GM23338 (cell line): ENCODE measurements at regions not wholly inside any gene's neighbourhood (a gene's known extent, or its start where the extent isn't known, plus 50 kb on each side); places are given as distances from the start of the nearest gene placed in this dataset.

ENCODE experiments used
- ATAC-seq: fragments of 200-7000 bp; cut with Tn5 transposase; 3 replicates; pipeline ENCODE4 v1.9.1; 2020
- DNase-seq: peaks from one replicate; pipeline ENCODE4 v3.0.0-alpha.2; 2015; ENCODE audit warnings: low spot score
- H2AFZ ChIP-seq: fragments of 200-600 bp; sonication (generic); 2 replicates; pipeline ENCODE4 v1.8.0; 2016; ENCODE audit warnings: antibody characterized with exemption, mild to moderate bottlenecking, moderate library complexity
- H3F3A ChIP-seq: fragments of 200-600 bp; sonication (generic); replicated peaks from 2 replicates; pipeline ENCODE4 v1.8.0; 2017; ENCODE audit warnings: antibody characterized with exemption, mixed run types, low read depth
- H3K27ac ChIP-seq: fragments of 200-600 bp; sonication (generic); 2 replicates; pipeline ENCODE4 v1.6.1; 2016; ENCODE audit warnings: low read depth
- H3K27me3 ChIP-seq: fragments of 200-600 bp; sonication (generic); 2 replicates; pipeline ENCODE4 v1.8.0; 2016; ENCODE audit warnings: mild to moderate bottlenecking, mixed run types, moderate library complexity; ENCODE audit not compliant: insufficient read depth
- H3K36me3 ChIP-seq: fragments of 200-600 bp; sonication (generic); 2 replicates; pipeline ENCODE4 v1.8.0; 2016; ENCODE audit warnings: mild to moderate bottlenecking; ENCODE audit not compliant: insufficient read depth
- H3K4me1 ChIP-seq: fragments of 200-600 bp; sonication (generic); 2 replicates; pipeline ENCODE4 v1.8.0; 2016; ENCODE audit warnings: mild to moderate bottlenecking, moderate library complexity; ENCODE audit not compliant: insufficient read depth
- H3K4me2 ChIP-seq: fragments of 200-600 bp; sonication (generic); 2 replicates; pipeline ENCODE4 v1.7.1; 2017; ENCODE audit warnings: mixed run types
- H3K4me3 ChIP-seq: fragments of 200-600 bp; sonication (generic); 2 replicates; pipeline ENCODE4 v1.6.1; 2016; ENCODE audit warnings: mixed run types
- H3K79me2 ChIP-seq: fragments of 200-600 bp; sonication (generic); replicated peaks from 2 replicates; pipeline ENCODE4 v1.8.0; 2017; ENCODE audit warnings: mild to moderate bottlenecking; ENCODE audit not compliant: insufficient read depth
- H3K9me2 ChIP-seq: fragments of 200-600 bp; sonication (generic); 2 replicates; pipeline ENCODE4 v1.8.0; 2017; ENCODE audit not compliant: insufficient read depth
- H4K20me1 ChIP-seq: fragments of 200-600 bp; sonication (generic); replicated peaks from 2 replicates; pipeline ENCODE4 v1.8.0; 2017; ENCODE audit warnings: mild to moderate bottlenecking; ENCODE audit not compliant: insufficient read depth
- H3K27ac Mint-ChIP-seq: 2 replicates; pipeline ENCODE4 v1.8.0; 2020; ENCODE audit warnings: inconsistent platforms, mild to moderate bottlenecking, moderate library complexity, mixed read lengths
- H3K27me3 Mint-ChIP-seq: 3 replicates; pipeline ENCODE4 v1.8.0; 2022; ENCODE audit warnings: low read depth, mild to moderate bottlenecking, moderate library complexity, mixed read lengths, inconsistent platforms; ENCODE audit not compliant: insufficient read depth, poor library complexity
- H3K36me3 Mint-ChIP-seq: 3 replicates; pipeline ENCODE4 v1.8.0; 2021; ENCODE audit warnings: low read depth, mild to moderate bottlenecking, inconsistent platforms, moderate library complexity, mixed read lengths
- H3K4me1 Mint-ChIP-seq: 3 replicates; pipeline ENCODE4 v1.8.0; 2020; ENCODE audit warnings: mild to moderate bottlenecking, inconsistent platforms, mixed read lengths
- H3K4me3 Mint-ChIP-seq: 3 replicates; pipeline ENCODE4 v1.8.0; 2021; ENCODE audit warnings: moderate library complexity, mild to moderate bottlenecking, inconsistent platforms, mixed read lengths
- H3K9me3 Mint-ChIP-seq: 3 replicates; pipeline ENCODE4 v1.8.0; 2020; ENCODE audit warnings: moderate library complexity, mild to moderate bottlenecking, inconsistent platforms, mixed read lengths
- CREB1 ChIP-seq: fragments of 250-450 bp; sonication (Bioruptor Pico); IDR thresholded peaks from 2 replicates; pipeline ENCODE4 v1.5.0; 2020; ENCODE audit warnings: low read depth, mild to moderate bottlenecking, moderate library complexity
- CTCF ChIP-seq, 2 experiments: fragments of 200-600 bp in 1 of 2; sonication (generic) in 1 of 2; conservative IDR thresholded peaks; 2 replicates each; pipeline versions ENCODE4 v1.5.1 to v1.6.1; 2016 to 2017; ENCODE audit warnings: antibody characterized with exemption in 2 of 2, low read depth in 2 of 2, mild to moderate bottlenecking in 2 of 2, moderate library complexity in 1 of 2
- ETS1 ChIP-seq: IDR thresholded peaks from 2 replicates; pipeline ENCODE4 v1.6.1; 2016; ENCODE audit warnings: antibody characterized with exemption
- EZH2 ChIP-seq: fragments of 200-600 bp; sonication (generic); IDR thresholded peaks from one replicate; pipeline ENCODE4 v1.8.0; 2017; ENCODE audit warnings: antibody characterized with exemption, mild to moderate bottlenecking, low read depth; ENCODE audit not compliant: unreplicated experiment
- EZH2phosphoT487 ChIP-seq: fragments of 200-600 bp; sonication (generic); IDR thresholded peaks from one replicate; pipeline ENCODE4 v1.8.1; 2018; ENCODE audit warnings: antibody characterized with exemption; ENCODE audit not compliant: unreplicated experiment
- JUNB ChIP-seq: IDR thresholded peaks from one replicate; pipeline ENCODE4 v1.6.1; 2016; ENCODE audit warnings: antibody characterized with exemption; ENCODE audit not compliant: unreplicated experiment
- NANOG ChIP-seq: IDR thresholded peaks from 2 replicates; pipeline ENCODE4 v1.6.1; 2016; ENCODE audit warnings: antibody characterized with exemption, borderline replicate concordance
- POLR2AphosphoS5 ChIP-seq: IDR thresholded peaks from 2 replicates; pipeline ENCODE4 v1.6.1; 2016; ENCODE audit warnings: antibody characterized with exemption, low read depth
- STAT1 ChIP-seq: IDR thresholded peaks from one replicate; pipeline ENCODE4 v1.6.1; 2016; ENCODE audit warnings: antibody characterized with exemption; ENCODE audit not compliant: unreplicated experiment
- ZNF114 ChIP-seq: fragments of 250-450 bp; sonication (Bioruptor Pico); IDR thresholded peaks from 2 replicates; pipeline ENCODE4 v1.5.0; 2020; ENCODE audit warnings: mild to moderate bottlenecking, moderate library complexity
- TF ChIP-seq, protein P1 (sequence below): IDR thresholded peaks from one replicate; pipeline ENCODE4 v1.6.1; 2018; ENCODE audit warnings: antibody characterized with exemption; ENCODE audit not compliant: unreplicated experiment

- no peak for TF ChIP-seq ZNF114 (CRISPR knock-in tag)
- TF ChIP-seq EZH2, result no peak
- TF ChIP-seq, protein P1, sequence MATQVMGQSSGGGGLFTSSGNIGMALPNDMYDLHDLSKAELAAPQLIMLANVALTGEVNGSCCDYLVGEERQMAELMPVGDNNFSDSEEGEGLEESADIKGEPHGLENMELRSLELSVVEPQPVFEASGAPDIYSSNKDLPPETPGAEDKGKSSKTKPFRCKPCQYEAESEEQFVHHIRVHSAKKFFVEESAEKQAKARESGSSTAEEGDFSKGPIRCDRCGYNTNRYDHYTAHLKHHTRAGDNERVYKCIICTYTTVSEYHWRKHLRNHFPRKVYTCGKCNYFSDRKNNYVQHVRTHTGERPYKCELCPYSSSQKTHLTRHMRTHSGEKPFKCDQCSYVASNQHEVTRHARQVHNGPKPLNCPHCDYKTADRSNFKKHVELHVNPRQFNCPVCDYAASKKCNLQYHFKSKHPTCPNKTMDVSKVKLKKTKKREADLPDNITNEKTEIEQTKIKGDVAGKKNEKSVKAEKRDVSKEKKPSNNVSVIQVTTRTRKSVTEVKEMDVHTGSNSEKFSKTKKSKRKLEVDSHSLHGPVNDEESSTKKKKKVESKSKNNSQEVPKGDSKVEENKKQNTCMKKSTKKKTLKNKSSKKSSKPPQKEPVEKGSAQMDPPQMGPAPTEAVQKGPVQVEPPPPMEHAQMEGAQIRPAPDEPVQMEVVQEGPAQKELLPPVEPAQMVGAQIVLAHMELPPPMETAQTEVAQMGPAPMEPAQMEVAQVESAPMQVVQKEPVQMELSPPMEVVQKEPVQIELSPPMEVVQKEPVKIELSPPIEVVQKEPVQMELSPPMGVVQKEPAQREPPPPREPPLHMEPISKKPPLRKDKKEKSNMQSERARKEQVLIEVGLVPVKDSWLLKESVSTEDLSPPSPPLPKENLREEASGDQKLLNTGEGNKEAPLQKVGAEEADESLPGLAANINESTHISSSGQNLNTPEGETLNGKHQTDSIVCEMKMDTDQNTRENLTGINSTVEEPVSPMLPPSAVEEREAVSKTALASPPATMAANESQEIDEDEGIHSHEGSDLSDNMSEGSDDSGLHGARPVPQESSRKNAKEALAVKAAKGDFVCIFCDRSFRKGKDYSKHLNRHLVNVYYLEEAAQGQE, result no peak
- H3K79me2 ChIP-seq, result no peaks in the 10 kb centered on the region
- Mint-ChIP-seq H3K27ac (no peak overlapping the region), H3K4me3 (no peak overlapping the region), H3K27me3 (peaks cover 19% of the 10 kb centered on the region), H3K36me3 (no peaks in the 10 kb centered on the region), H3K9me3 (no peaks in the 10 kb centered on the region), H3K4me1 (no peaks in the 10 kb centered on the region)
- no peak overlapping the region for H3K4me2 ChIP-seq
- H2AFZ ChIP-seq, result no peak overlapping the region
- no peak overlapping the region for H3K4me3 ChIP-seq
- H4K20me1 ChIP-seq, result no peaks in the 10 kb centered on the region
- H3K27ac ChIP-seq, result no peak overlapping the region
- no peaks in the 10 kb centered on the region for H3K9me2 ChIP-seq
- H3K4me1 ChIP-seq, result no peaks in the 10 kb centered on the region
- no peaks in the 10 kb centered on the region for H3K27me3 ChIP-seq
- ATAC-seq (no peak), DNase-seq (no peak)
- no peaks in the 10 kb centered on the region for H3K36me3 ChIP-seq
- no peaks in the 10 kb centered on the region for H3F3A ChIP-seq
Observed at GRCh38 chr12:132405742-132406251, 76.4 kb upstream of the GALNT9 start.

DNA sequence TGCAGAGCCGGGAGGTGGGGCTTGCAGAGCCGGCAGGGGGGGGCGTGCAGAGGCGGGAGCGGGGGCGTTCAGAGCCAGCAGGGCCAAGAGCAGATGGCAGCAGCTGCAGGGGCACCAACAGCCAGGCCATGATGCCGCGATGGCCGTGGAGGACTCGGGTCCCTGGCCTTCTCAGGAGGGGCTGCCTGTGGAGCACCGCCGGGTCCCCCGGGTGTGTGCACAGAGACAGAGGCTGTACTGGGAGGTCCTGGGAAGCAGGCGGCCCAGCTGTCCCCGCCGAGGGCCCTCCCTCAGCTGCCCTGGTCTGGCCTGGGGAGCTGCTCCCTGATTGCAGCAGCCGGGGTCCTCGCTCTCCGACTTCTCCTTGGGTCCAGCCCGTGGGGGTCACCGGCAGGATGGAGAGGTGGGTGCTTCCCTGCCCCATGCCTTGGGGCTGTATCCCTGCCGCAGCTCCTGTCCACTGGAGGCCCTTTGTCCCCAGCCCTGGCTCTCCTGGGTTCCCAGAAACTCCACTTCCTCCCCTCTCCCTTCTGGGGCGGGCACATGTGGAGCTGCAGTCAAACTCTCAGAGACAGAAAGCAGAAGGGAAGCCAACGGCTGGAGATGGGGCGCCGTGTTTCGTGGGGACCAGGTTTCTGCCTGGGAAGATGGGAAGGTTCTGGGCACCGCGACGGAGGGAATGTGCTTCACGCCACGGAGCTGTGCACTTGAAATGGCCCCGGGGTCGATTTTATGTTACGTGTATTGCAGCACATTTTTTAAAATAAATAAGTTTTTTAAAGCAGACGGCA is 75.8 kb upstream of the GALNT9 start:
- no peak for ATAC-seq
- H3K4me1 ChIP-seq, result no peaks in the 10 kb centered on the region
- no peaks in the 10 kb centered on the region for H3K9me3 Mint-ChIP-seq
- peaks cover 19% of the 10 kb centered on the region for H3K27me3 Mint-ChIP-seq
- H4K20me1 ChIP-seq, result no peaks in the 10 kb centered on the region
- H3K36me3 ChIP-seq, result no peaks in the 10 kb centered on the region
- no peak for DNase-seq
- no peaks in the 10 kb centered on the region for H3K27me3 ChIP-seq
- no peaks in the 10 kb centered on the region for H3K9me2 ChIP-seq
- no peaks in the 10 kb centered on the region for H3K4me1 Mint-ChIP-seq
- no peak overlapping the region for H3K4me2 ChIP-seq
- H2AFZ ChIP-seq, result no peak overlapping the region
- no peak overlapping the region for H3K4me3 ChIP-seq
- no peak overlapping the region for H3K27ac ChIP-seq
- H3K27ac Mint-ChIP-seq, result no peak overlapping the region
- no peak overlapping the region for H3K4me3 Mint-ChIP-seq
- H3K79me2 ChIP-seq, result no peaks in the 10 kb centered on the region
- H3F3A ChIP-seq, result no peaks in the 10 kb centered on the region
- no peaks in the 10 kb centered on the region for H3K36me3 Mint-ChIP-seq
- no peak for TF ChIP-seq STAT1
- TF ChIP-seq EZH2, result no peak
- no peak for TF ChIP-seq EZH2phosphoT487
- no peak for TF ChIP-seq JUNB
- TF ChIP-seq POLR2AphosphoS5, result no peak
- TF ChIP-seq CREB1 (CRISPR knock-in tag), result no peak
- no peak for TF ChIP-seq ZNF114 (CRISPR knock-in tag)
- TF ChIP-seq CTCF (conservative IDR thresholded peaks at IDR 0.05; ENCODE audit: low read depth in 2 of 2), result no peak
- no peak for TF ChIP-seq NANOG
- no peak for TF ChIP-seq ETS1
- TF ChIP-seq, protein P1, result no peak
